GM21723 (cell line): ENCODE measurements at regions not wholly inside any gene's neighbourhood (a gene's known extent, or its start where the extent isn't known, plus 50 kb on each side); places are given as distances from the start of the nearest gene placed in this dataset.
"Not testable (repeated sequence)": the region's sequence is repeated elsewhere in the genome, so short reads cannot be mapped to it uniquely, and the experiment has no call there.

ENCODE experiments used
- ATAC-seq: cut with Tn5 transposase; IDR thresholded peaks from one replicate; pipeline ENCODE4 v1.9.1; 2021; ENCODE audit warnings: mild to moderate bottlenecking, moderate library complexity; ENCODE audit not compliant: unreplicated experiment

GRCh38 chr5:56311306-56311905 is 78.3 kb upstream of the ANKRD55 start:
- no peak for ATAC-seq

- ATAC-seq, result no peak
Observed at GRCh38 chr5:56310711-56311204, 77.6 kb upstream of the ANKRD55 start.

GRCh38 chr5:56309262-56309826 is 76.2 kb upstream of the ANKRD55 start:
- ATAC-seq, result no peak

GRCh38 chr5:56307714-56308333 is 74.7 kb upstream of the ANKRD55 start:
- no peak for ATAC-seq

- no peak for ATAC-seq
Observed at GRCh38 chr5:56306433-56307150, 73.5 kb upstream of the ANKRD55 start.

- ATAC-seq, result no peak
Observed at GRCh38 chr5:56305001-56305950, 72.1 kb upstream of the ANKRD55 start.

- ATAC-seq, result no peak
Observed at GRCh38 chr5:56303511-56303910, 70.4 kb upstream of the ANKRD55 start.

GRCh38 chr5:56302027-56302426 is 68.9 kb upstream of the ANKRD55 start:
- no peak for ATAC-seq

- no peak for ATAC-seq
Observed at GRCh38 chr5:56301069-56301468, 67.9 kb upstream of the ANKRD55 start.

GRCh38 chr5:56299212-56299611 is 66.1 kb upstream of the ANKRD55 start:
- no peak for ATAC-seq

- ATAC-seq, result no peak
Observed at GRCh38 chr5:56298336-56299090, 65.4 kb upstream of the ANKRD55 start.

GRCh38 chr5:56297851-56298250 is 64.7 kb upstream of the ANKRD55 start:
- ATAC-seq, result no peak

- not testable (repeated sequence) for ATAC-seq
Observed at GRCh38 chr5:56295311-56295710, 62.2 kb upstream of the ANKRD55 start.

GRCh38 chr5:56294354-56294753 is 61.2 kb upstream of the ANKRD55 start:
- no peak for ATAC-seq

- not testable (repeated sequence) for ATAC-seq
Observed at GRCh38 chr5:56292874-56293273, 59.7 kb upstream of the ANKRD55 start.

GRCh38 chr5:56291661-56292374 is 58.7 kb upstream of the ANKRD55 start:
- no peak for ATAC-seq

GRCh38 chr5:56291079-56291643 is 58.0 kb upstream of the ANKRD55 start:
- no peak for ATAC-seq

- no peak for ATAC-seq
Observed at GRCh38 chr5:56290378-56291078, 57.4 kb upstream of the ANKRD55 start.
